Prostate gland (tissue), 2 donors: ENCODE measurements at regions not wholly inside any gene's neighbourhood (a gene's known extent, or its start where the extent isn't known, plus 50 kb on each side); places are given as distances from the start of the nearest gene placed in this dataset.

Experiments used
- DNase-seq: peaks from one replicate; pipeline ENCODE4 v3.0.0-alpha.2; 2019; ENCODE audit warnings: low spot score
- H3K27ac ChIP-seq, 2 donors: fragments of 200-600 bp; sonication (generic); 2 replicates each; pipeline ENCODE4 v1.5.1; 2017 to 2019
- H3K27me3 ChIP-seq: fragments of 200-600 bp; sonication (generic); replicated peaks from 2 replicates; pipeline ENCODE4 v1.5.1; 2019; ENCODE audit not compliant: insufficient read depth
- H3K36me3 ChIP-seq, 2 donors: fragments of 200-600 bp; sonication (generic); 1 replicate in 1 of 2; 2 replicates in 1 of 2; pipeline versions ENCODE4 v1.5.1 to v1.8.1; 2017 to 2019
- H3K4me1 ChIP-seq: fragments of 200-600 bp; sonication (generic); replicated peaks from 2 replicates; pipeline ENCODE4 v1.5.1; 2019
- H3K4me3 ChIP-seq, 2 donors: fragments of 200-600 bp; sonication (generic); 2 replicates each; pipeline ENCODE4 v1.5.1; 2017 to 2019
- H3K9me3 ChIP-seq: fragments of 200-600 bp; sonication (generic); 2 replicates; pipeline ENCODE4 v1.5.1; 2017
- CTCF ChIP-seq, 4 experiments: fragments of 200-600 bp in 2 of 4; fragments of 450-650 bp in 2 of 4; sonication (generic) in 2 of 4; IDR thresholded peaks; 1 replicate in 3 of 4; 2 replicates in 1 of 4; pipeline ENCODE4 v1.5.1; 2016 to 2019; ENCODE audit warnings: antibody characterized with exemption in 4 of 4, mild to moderate bottlenecking in 2 of 4, moderate library complexity in 2 of 4
- POLR2A ChIP-seq: fragments of 450-650 bp; IDR thresholded peaks from one replicate; pipeline ENCODE4 v1.6.1; 2016; ENCODE audit warnings: antibody characterized with exemption, mild to moderate bottlenecking
- POLR2AphosphoS5 ChIP-seq: sonication (generic); formaldehyde crosslinking; IDR thresholded peaks from one replicate; pipeline ENCODE4 v1.6.1; 2017; ENCODE audit warnings: antibody characterized with exemption
- WGBS: methylation state at CpG from one replicate; pipeline ENCODE4 v1.1.5; 2018; 5-methylcytosine and 5-hydroxymethylcytosine counted together
- intact Hi-C: fragments of 100-400 bp; cut with DNase I; formaldehyde crosslinking; loops from one replicate; pipeline ENCODE4 v1.14.2; 2022

- Histone ChIP-seq H3K4me1 (no peaks in the 10 kb centered on the region), H3K4me3 (no peak overlapping the region), H3K36me3 (no peaks in the 10 kb centered on the region), H3K27me3 (no peaks in the 10 kb centered on the region), H3K9me3 (no peaks in the 10 kb centered on the region), H3K27ac (no peak overlapping the region)
- TF ChIP-seq POLR2AphosphoS5 (no peak), CTCF (IDR thresholded peaks at IDR 0.05) (no peak), POLR2A (no peak)
- 88% methylated on average over 2 of the region's 2 CpGs for WGBS
- intact Hi-C loops = no loop called here
- no peak for DNase-seq
These were observed 345.5 kb downstream of the FGFR2 start for GRCh38 chr10:121252756-121253155.

GRCh38 chr10:121260377-121260776, 337.9 kb downstream of the FGFR2 start:
- intact Hi-C loops = no loop called here
- WGBS = 68% methylated on average over 1 of the region's 1 CpG
- no peaks in the 10 kb centered on the region for H3K27me3 ChIP-seq
- H3K27ac ChIP-seq = no peak overlapping the region
- no peaks in the 10 kb centered on the region for H3K36me3 ChIP-seq
- no peak for TF ChIP-seq POLR2AphosphoS5
- no peak for TF ChIP-seq CTCF (IDR thresholded peaks at IDR 0.05)
- TF ChIP-seq POLR2A = no peak
- no peak for DNase-seq
- H3K4me1 ChIP-seq = peaks cover 4% of the 10 kb centered on the region
- H3K9me3 ChIP-seq = no peaks in the 10 kb centered on the region
- H3K4me3 ChIP-seq = no peak overlapping the region

- H3K4me3 ChIP-seq = no peak overlapping the region
- intact Hi-C loops = no loop called here
- TF ChIP-seq POLR2AphosphoS5 (no peak), POLR2A (no peak), CTCF (IDR thresholded peaks at IDR 0.05) (no peak)
- DNase-seq = no peak
- no peaks in the 10 kb centered on the region for H3K9me3 ChIP-seq
- no peak overlapping the region for H3K27ac ChIP-seq
- WGBS = 92% methylated on average over 3 of the region's 3 CpGs
- no peaks in the 10 kb centered on the region for H3K36me3 ChIP-seq
- no peaks in the 10 kb centered on the region for H3K27me3 ChIP-seq
- peaks cover 4% of the 10 kb centered on the region for H3K4me1 ChIP-seq
These were observed 336.6 kb downstream of the FGFR2 start for GRCh38 chr10:121261665-121262064.

DNA sequence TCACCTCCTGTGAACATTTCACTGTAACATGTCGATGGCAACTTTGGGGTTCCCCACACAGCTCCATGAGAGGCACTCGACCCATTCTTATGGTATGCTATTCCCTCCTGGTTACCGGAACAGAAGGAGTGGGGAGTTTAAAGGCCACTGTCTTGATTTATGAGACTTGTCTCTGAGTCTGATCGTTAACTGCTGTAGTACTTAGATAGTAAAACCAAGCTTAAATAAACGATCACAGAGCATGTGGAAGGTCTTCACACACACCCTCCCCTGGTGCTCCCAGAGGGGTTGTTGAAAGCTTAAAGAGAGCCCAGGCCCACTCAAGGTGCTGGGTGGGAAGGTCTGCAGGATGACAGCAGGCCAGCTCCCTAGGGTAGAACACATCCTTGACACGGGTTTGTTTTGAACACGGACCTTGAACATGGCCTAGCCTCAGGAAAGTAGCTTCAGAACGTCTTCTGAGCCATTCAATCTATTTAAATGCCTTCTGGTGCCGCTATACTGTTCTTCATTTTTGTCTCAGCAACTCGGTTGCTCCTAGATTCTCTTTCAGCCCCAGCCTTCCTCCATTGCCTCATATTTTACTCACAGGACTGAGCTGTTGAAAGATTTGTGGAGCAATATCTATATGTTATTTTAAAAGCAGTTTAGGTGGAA, 335.3 kb downstream of the FGFR2 start:
- intact Hi-C loops = no loop called here
- no peak for DNase-seq
- peaks cover 4% of the 10 kb centered on the region for H3K4me1 ChIP-seq
- no peak for TF ChIP-seq CTCF (IDR thresholded peaks at IDR 0.05)
- no peak for TF ChIP-seq POLR2AphosphoS5
- no peak for TF ChIP-seq POLR2A
- no peak overlapping the region for H3K4me3 ChIP-seq
- H3K27ac ChIP-seq = peak overlapping the region; percentile 41 to 57
- no peaks in the 10 kb centered on the region for H3K36me3 ChIP-seq
- H3K27me3 ChIP-seq = no peaks in the 10 kb centered on the region
- WGBS = 30% methylated on average over 10 of the region's 10 CpGs
- H3K9me3 ChIP-seq = no peaks in the 10 kb centered on the region

GRCh38 chr10:121263431-121263783, 334.8 kb downstream of the FGFR2 start:
- H3K9me3 ChIP-seq = no peaks in the 10 kb centered on the region
- DNase-seq = peak; percentile 57
- H3K4me1 ChIP-seq = peaks cover 4% of the 10 kb centered on the region
- peak overlapping the region; percentile 41 to 57 for H3K27ac ChIP-seq
- no peak for TF ChIP-seq POLR2A
- peak; percentile 76 for TF ChIP-seq POLR2AphosphoS5
- no peak for TF ChIP-seq CTCF (IDR thresholded peaks at IDR 0.05)
- no peaks in the 10 kb centered on the region for H3K27me3 ChIP-seq
- 34% methylated on average over 6 of the region's 6 CpGs for WGBS
- intact Hi-C loops = no loop called here
- no peaks in the 10 kb centered on the region for H3K36me3 ChIP-seq
- H3K4me3 ChIP-seq = no peak overlapping the region
